ENCODE measurements at regions not wholly inside any gene's neighbourhood (a gene's known extent, or its start where the extent isn't known, plus 50 kb on each side); places are given as distances from the start of the nearest gene placed in this dataset.

DNA sequence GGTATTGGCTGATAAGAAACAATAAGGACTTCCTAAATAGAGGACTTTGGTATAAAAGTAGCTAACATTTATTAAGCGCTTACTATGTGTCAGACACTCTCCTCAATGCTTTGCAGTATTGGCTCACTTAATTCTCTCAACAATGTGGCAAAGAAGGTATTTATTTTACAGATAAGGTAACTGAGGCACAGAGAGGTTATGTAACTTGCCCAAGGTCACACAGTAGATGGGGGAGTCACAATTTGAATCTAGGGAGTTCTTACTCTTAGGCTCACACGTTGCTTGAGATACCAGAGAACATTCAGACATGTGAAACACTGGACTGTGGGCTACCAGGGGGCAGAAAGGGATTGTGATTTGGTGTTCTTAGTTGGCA is 60.8 kb upstream of the GPR158 start:
- no peak for DNase-seq (ENCODE audit: low spot score)

- no peak for DNase-seq (ENCODE audit: low spot score)
Observed at GRCh38 chr10:25117757-25118156, 57.0 kb upstream of the GPR158 start.

- DNase-seq (ENCODE audit: low spot score) = no peak
Observed at GRCh38 chr10:25120188-25120587, 54.6 kb upstream of the GPR158 start.

Data from RKO (cell line).